Suprapubic skin (tissue), 4 donors: ENCODE measurements at regions not wholly inside any gene's neighbourhood (a gene's known extent, or its start where the extent isn't known, plus 50 kb on each side); places are given as distances from the start of the nearest gene placed in this dataset.

Experiments used
- DNase-seq, 2 donors: peaks; one replicate each; pipeline ENCODE4 v3.0.0-alpha.2; 2019; ENCODE audit warnings: low spot score in 2 of 2
- H3K27ac ChIP-seq: fragments of 200-600 bp; sonication (generic); one replicate; pipeline ENCODE4 v1.5.1; 2019
- H3K27me3 ChIP-seq: fragments of 200-600 bp; sonication (generic); one replicate; pipeline ENCODE4 v1.5.1; 2019
- H3K36me3 ChIP-seq: fragments of 200-600 bp; sonication (generic); one replicate; pipeline ENCODE4 v1.5.1; 2019
- H3K4me1 ChIP-seq: fragments of 200-600 bp; sonication (generic); one replicate; pipeline ENCODE4 v1.5.1; 2019
- H3K4me3 ChIP-seq: fragments of 200-600 bp; sonication (generic); one replicate; pipeline ENCODE4 v1.5.1; 2019; ENCODE audit warnings: mild to moderate bottlenecking
- H3K9me3 ChIP-seq: fragments of 200-600 bp; sonication (generic); one replicate; pipeline ENCODE4 v1.5.1; 2019
- CTCF ChIP-seq, 2 donors: fragments of 200-600 bp in 1 of 2; fragments of 450-650 bp in 1 of 2; sonication (generic) in 1 of 2; IDR thresholded peaks; one replicate each; pipeline ENCODE4 v1.5.1; 2016 to 2019; ENCODE audit warnings: antibody characterized with exemption in 2 of 2, mild to moderate bottlenecking in 1 of 2, moderate library complexity in 1 of 2
- EP300 ChIP-seq: sonication (generic); formaldehyde crosslinking; IDR thresholded peaks from one replicate; pipeline ENCODE4 v1.6.1; 2017; ENCODE audit warnings: antibody characterized with exemption
- POLR2A ChIP-seq, 2 donors: fragments of 450-650 bp; IDR thresholded peaks; one replicate each; pipeline ENCODE4 v1.6.1; 2017; ENCODE audit warnings: antibody characterized with exemption in 2 of 2, mild to moderate bottlenecking in 2 of 2, moderate library complexity in 2 of 2
- POLR2AphosphoS5 ChIP-seq, 3 donors: sonication (generic); formaldehyde crosslinking; IDR thresholded peaks; one replicate each; pipeline ENCODE4 v1.6.1; 2017; ENCODE audit warnings: antibody characterized with exemption in 3 of 3
- WGBS: methylation state at CpG from one replicate; pipeline ENCODE4 v1.1.5; 2018; 5-methylcytosine and 5-hydroxymethylcytosine counted together

DNA sequence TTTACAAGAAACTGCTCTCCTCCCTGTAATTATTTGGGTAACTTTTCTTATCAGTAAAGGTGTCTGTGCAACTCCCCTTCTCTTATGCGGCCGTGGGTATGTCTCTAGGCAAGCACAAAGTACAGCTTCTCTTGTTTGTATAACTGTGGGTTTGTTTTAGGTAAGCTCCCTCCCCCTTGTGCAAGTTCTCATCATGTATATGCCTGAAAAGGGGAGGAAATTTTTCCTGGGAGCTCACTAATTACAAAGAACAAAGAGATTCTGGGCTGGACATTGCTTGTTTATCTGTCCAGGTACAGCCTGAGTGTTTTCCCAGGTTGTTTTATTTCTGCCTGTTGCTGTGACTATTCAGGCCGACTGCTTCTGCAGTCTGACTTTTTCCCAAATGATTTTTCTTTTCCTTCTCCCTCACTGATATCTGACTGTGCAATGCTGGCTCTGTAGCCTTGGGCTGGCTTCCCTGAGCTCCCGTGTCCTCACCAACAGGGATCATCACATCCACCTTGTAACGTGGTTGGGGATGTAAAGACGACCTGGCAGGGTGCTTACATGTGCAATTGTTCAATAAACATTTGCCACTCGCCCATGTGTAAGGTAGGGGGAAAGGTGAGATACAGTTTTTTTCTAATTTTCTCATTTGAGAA, 916.5 kb downstream of the AACS start:
- TF ChIP-seq POLR2A (IDR thresholded peaks at IDR 0.05) (no peak), EP300 (no peak), POLR2AphosphoS5 (IDR thresholded peaks at IDR 0.05) (no peak), CTCF (IDR thresholded peaks at IDR 0.05) (no peak)
- no peaks in the 10 kb centered on the region for H3K36me3 ChIP-seq
- H3K27me3 ChIP-seq, result peaks cover 9% of the 10 kb centered on the region
- WGBS, result 48% methylated on average over 7 of the region's 7 CpGs
- H3K9me3 ChIP-seq, result no peaks in the 10 kb centered on the region
- no peaks in the 10 kb centered on the region for H3K4me1 ChIP-seq
- H3K27ac ChIP-seq, result no peak overlapping the region
- H3K4me3 ChIP-seq, result no peak overlapping the region
- no peak for DNase-seq

GRCh38 chr12:125983094-125983783, 918.0 kb downstream of the AACS start:
- Histone ChIP-seq H3K36me3 (no peaks in the 10 kb centered on the region), H3K9me3 (no peaks in the 10 kb centered on the region), H3K27me3 (peaks cover 9% of the 10 kb centered on the region), H3K27ac (no peak overlapping the region), H3K4me1 (no peaks in the 10 kb centered on the region), H3K4me3 (peak overlapping the region; percentile 26)
- no peak for DNase-seq
- 0% methylated on average over 2 of the region's 24 CpGs for WGBS
- no peak for TF ChIP-seq CTCF (IDR thresholded peaks at IDR 0.05)
- no peak for TF ChIP-seq POLR2AphosphoS5 (IDR thresholded peaks at IDR 0.05)
- no peak for TF ChIP-seq EP300
- no peak for TF ChIP-seq POLR2A (IDR thresholded peaks at IDR 0.05)

DNA sequence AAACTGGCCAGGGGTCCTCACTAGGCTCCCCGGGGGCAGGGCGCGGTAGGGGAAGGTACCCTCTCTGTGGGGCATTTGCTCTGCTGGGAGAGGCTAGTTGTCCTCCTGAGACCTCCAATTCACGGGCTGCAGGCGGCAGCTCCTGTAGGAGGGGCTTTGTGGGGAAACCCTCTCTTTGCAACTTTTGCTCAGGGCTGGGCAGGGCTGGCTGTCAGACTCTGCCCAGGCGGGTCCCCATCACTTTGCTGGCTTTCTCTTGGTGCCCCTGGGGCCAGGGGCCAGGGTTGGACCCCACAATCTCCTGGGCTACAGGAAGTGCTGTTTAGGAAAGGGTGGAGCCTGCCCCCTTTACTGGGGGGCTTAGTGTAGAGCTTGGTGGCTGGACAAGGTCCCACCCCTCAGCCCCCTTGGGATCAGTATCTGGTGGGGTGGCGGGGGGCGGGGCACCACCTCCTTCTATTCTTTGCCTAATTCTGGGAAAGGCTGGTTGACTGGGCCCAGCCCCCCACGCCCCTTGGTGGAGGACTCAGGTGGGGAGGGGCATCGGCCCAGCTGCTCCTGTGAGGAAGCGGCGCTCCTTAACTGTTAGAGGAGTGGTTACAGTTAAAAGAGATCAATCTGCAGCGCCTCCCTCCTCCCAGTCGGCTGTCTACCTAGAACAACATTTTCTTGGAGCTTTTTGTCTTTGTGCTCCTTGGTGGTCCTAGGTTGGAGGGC, 918.7 kb downstream of the AACS start:
- TF ChIP-seq POLR2A (IDR thresholded peaks at IDR 0.05) (no peak), CTCF (IDR thresholded peaks at IDR 0.05) (no peak), EP300 (no peak), POLR2AphosphoS5 (IDR thresholded peaks at IDR 0.05) (no peak)
- Histone ChIP-seq H3K36me3 (no peaks in the 10 kb centered on the region), H3K27me3 (peaks cover 9% of the 10 kb centered on the region), H3K9me3 (no peaks in the 10 kb centered on the region), H3K4me3 (peak overlapping the region; percentile 26), H3K4me1 (no peaks in the 10 kb centered on the region), H3K27ac (no peak overlapping the region)
- no peak for DNase-seq
- 8% methylated on average over 6 of the region's 14 CpGs for WGBS

DNA sequence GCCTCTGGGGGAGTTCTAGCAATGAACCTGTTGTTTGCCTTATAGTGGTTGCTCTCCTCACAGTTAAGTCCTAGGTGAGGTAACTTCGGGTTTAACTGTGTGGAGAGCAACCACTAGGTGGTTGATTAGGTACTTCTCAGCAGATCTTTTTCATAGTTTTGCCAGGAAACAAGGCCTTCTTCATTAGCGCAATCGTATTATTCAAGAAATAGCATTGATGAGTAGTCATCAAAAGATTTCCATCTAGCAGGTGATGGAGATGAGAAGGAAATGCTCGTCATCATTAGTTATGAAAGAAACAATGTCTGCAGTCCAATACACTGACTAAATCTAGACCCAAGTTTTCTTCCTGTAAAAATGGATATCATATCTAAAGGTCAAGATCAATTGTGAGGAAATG, 923.3 kb downstream of the AACS start:
- Histone ChIP-seq H3K36me3 (no peaks in the 10 kb centered on the region), H3K27ac (no peak overlapping the region), H3K9me3 (no peaks in the 10 kb centered on the region), H3K4me1 (no peaks in the 10 kb centered on the region), H3K27me3 (peaks cover 8% of the 10 kb centered on the region), H3K4me3 (no peak overlapping the region)
- DNase-seq, result no peak
- WGBS, result 95% methylated on average over 4 of the region's 4 CpGs
- TF ChIP-seq POLR2A (IDR thresholded peaks at IDR 0.05) (no peak), CTCF (IDR thresholded peaks at IDR 0.05) (no peak), EP300 (no peak), POLR2AphosphoS5 (IDR thresholded peaks at IDR 0.05) (no peak)

GRCh38 chr12:125989696-125990095, 924.5 kb downstream of the AACS start:
- Histone ChIP-seq H3K4me3 (no peak overlapping the region), H3K9me3 (no peaks in the 10 kb centered on the region), H3K27ac (no peak overlapping the region), H3K27me3 (no peaks in the 10 kb centered on the region), H3K36me3 (no peaks in the 10 kb centered on the region), H3K4me1 (no peaks in the 10 kb centered on the region)
- 60% methylated on average over 2 of the region's 2 CpGs for WGBS
- TF ChIP-seq EP300 (no peak), POLR2AphosphoS5 (IDR thresholded peaks at IDR 0.05) (no peak), CTCF (IDR thresholded peaks at IDR 0.05) (no peak), POLR2A (IDR thresholded peaks at IDR 0.05) (no peak)
- no peak for DNase-seq
